Fibroblast of pulmonary artery (primary cell): ENCODE measurements at regions not wholly inside any gene's neighbourhood (a gene's known extent, or its start where the extent isn't known, plus 50 kb on each side); places are given as distances from the start of the nearest gene placed in this dataset.
"Not testable (repeated sequence)": the region's sequence is repeated elsewhere in the genome, so short reads cannot be mapped to it uniquely, and the experiment has no call there.

ENCODE experiments used
- DNase-seq: peaks from one replicate; pipeline ENCODE4 v3.0.0-alpha.2; 2010; ENCODE audit warnings: low read depth
- H3K4me3 ChIP-seq: replicated peaks from 2 replicates; pipeline ENCODE4 v1.5.1; 2011; ENCODE audit warnings: low read depth, mild to moderate bottlenecking, control low read depth, low read length, moderate library complexity
- CTCF ChIP-seq: IDR thresholded peaks from 2 replicates; pipeline ENCODE4 v1.5.1; 2011; ENCODE audit warnings: mild to moderate bottlenecking, control low read depth, low read length, inconsistent platforms; ENCODE audit errors: missing control alignments

GRCh38 chrX:87078231-87078630 lies 439.4 kb upstream of the KLHL4 start:
- no peak overlapping the region for H3K4me3 ChIP-seq
- TF ChIP-seq CTCF: no peak
- no peak for DNase-seq

GRCh38 chrX:87098477-87098876 lies 419.1 kb upstream of the KLHL4 start:
- DNase-seq: no peak
- no peak overlapping the region for H3K4me3 ChIP-seq
- TF ChIP-seq CTCF: no peak

DNA sequence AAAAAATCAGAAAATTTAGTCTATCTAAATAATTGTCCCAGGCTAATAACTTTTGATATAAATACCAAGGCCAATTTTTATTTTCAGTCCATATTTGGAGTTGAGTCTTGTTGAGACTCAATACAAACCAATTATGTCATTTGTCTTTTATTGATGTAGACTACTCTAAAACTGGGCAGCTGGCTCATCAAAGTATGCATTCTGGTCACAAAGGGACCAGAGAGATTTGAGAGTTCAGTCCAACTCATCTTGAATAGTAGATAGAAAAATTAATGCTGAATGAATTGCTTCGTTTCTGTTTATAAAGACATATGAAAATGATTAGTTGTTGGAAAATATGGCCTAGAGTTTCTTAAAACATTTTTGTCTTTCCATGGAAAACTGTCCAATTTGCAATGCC lies 412.5 kb upstream of the KLHL4 start:
- DNase-seq: no peak
- no peak overlapping the region for H3K4me3 ChIP-seq
- no peak for TF ChIP-seq CTCF

DNA sequence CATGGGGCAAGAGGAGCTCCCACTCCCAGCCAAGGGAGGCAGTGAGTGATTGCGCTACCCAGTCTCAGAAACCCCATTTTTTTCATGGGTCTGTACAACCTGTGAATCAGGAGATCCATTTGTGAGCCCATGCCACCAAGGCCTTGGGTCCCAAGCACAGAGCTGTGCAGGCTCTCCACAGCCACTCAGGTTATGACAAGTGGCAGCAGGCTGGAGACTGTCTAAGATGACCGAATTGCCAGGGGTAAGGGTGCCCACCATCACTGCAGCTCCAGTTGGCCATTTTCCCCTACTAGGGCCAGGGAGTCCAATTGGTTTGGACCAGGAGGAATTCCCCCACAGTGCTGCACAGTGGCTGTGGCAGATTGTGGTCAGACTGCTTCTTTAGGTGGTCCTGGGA lies 407.5 kb upstream of the KLHL4 start:
- no peak overlapping the region for H3K4me3 ChIP-seq
- no peak for TF ChIP-seq CTCF
- no peak for DNase-seq

- no peak for TF ChIP-seq CTCF
- no peak overlapping the region for H3K4me3 ChIP-seq
- no peak for DNase-seq
Observed at GRCh38 chrX:87140800-87141483, 376.7 kb upstream of the KLHL4 start.

DNA sequence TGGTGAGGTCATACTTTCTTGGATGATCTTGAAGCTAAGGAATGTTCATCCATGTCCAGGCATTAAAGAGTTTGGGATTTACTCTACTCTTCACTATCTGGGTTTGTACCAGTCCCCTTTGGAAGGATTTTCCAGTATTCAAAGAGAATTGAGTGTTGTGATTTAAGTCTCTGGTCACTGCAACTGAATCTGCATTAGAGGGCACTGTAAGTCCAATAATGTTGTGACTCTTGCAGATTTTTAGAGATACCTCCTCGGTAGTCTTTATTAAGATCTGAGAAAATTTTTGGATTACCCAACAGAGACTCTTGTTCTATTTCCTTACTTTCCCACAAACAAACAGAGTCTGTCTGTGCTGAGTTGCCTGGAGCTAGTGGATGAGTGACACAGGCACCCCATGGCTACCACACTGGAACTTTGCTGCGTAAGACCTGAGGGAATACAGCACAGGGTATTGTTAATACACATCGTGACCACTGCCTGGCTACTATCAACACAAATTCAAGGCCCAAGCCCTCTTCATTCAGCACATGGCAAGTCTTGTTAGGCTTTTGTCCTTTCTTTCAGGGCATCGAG lies 357.1 kb upstream of the KLHL4 start:
- no peak for DNase-seq
- TF ChIP-seq CTCF: no peak

GRCh38 chrX:87167841-87168240 lies 349.8 kb upstream of the KLHL4 start:
- no peak for DNase-seq
- H3K4me3 ChIP-seq: no peak overlapping the region
- no peak for TF ChIP-seq CTCF

More for the DNA sequence above, 357.1 kb upstream of the KLHL4 start:
- no peak overlapping the region for H3K4me3 ChIP-seq

DNA sequence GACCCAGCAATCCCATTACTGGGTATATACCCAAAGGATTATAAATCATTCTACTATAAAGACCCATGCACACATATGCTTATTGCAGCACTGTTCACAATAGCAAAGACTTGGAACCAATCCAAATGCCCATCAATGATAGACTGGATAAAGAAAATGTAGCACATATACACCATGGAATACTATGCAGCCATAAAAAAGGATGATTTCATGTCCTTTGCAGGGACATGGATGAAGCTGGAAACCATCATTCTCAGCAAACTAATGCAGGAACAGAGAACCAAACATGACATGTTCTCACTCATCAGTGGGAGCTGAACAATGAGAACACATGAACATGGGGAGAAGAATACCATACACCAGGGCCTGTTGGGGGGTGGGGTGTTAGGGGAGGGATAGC lies 339.6 kb upstream of the KLHL4 start:
- DNase-seq, H3K4me3 ChIP-seq: not testable (repeated sequence)
